ENCODE measurements at regions not wholly inside any gene's neighbourhood (a gene's known extent, or its start where the extent isn't known, plus 50 kb on each side); places are given as distances from the start of the nearest gene placed in this dataset.

DNA sequence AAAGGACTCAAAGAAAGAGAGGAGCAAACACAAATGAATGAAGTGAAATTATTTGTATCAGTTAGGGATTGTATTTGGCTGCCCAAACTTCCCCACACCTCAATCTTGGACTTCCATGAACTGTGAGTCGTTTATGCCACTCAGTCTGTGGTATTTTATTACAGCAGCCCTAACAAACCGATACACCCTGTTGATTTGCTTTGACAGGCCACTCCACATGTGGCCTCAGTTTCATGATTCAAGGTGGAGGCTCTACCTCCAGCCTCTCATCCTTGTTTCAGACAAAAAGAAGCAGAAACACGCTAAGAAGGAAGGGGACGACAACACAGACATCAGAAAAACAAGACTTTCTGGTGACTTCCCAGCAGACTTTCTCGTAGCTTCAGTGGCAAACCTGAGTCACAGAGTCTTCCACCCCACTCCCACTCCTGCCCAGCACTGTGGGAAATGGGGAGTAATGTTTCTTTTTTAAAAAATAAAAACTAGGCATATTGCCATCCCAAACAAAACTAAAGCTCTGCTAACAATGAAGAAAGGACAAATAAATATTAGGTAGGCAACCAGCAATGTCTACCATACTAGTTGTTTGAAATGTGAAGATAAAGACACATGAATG, 52.2 kb upstream of the ABCA1 start:
- Histone ChIP-seq H3K9me3 (no peaks in the 10 kb centered on the region), H3K4me1 (peaks cover 0 to 32% (median 0%) of the 10 kb centered on the region in 3 donors), H3K4me3 (no peak overlapping the region), H3K36me3 (no peaks in the 10 kb centered on the region), H3K27me3 (no peaks in the 10 kb centered on the region), H3K27ac (no peak overlapping the region)
- intact Hi-C loops (cut with DNase I) = loop anchor here (10.0 kb wide), 1 partner anchor 85 kb away; no protein-coding TSS in a partner anchor
- WGBS, 2 donors = 52 to 74% methylated on average over 4 to 5 of the region's 5 CpGs
- TF ChIP-seq, protein P1, sequence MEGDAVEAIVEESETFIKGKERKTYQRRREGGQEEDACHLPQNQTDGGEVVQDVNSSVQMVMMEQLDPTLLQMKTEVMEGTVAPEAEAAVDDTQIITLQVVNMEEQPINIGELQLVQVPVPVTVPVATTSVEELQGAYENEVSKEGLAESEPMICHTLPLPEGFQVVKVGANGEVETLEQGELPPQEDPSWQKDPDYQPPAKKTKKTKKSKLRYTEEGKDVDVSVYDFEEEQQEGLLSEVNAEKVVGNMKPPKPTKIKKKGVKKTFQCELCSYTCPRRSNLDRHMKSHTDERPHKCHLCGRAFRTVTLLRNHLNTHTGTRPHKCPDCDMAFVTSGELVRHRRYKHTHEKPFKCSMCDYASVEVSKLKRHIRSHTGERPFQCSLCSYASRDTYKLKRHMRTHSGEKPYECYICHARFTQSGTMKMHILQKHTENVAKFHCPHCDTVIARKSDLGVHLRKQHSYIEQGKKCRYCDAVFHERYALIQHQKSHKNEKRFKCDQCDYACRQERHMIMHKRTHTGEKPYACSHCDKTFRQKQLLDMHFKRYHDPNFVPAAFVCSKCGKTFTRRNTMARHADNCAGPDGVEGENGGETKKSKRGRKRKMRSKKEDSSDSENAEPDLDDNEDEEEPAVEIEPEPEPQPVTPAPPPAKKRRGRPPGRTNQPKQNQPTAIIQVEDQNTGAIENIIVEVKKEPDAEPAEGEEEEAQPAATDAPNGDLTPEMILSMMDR (IDR thresholded peaks at IDR 0.05) = no peak
- TF ChIP-seq POLR2A (IDR thresholded peaks at IDR 0.05) = no peak
- DNase-seq = no peak

DNA sequence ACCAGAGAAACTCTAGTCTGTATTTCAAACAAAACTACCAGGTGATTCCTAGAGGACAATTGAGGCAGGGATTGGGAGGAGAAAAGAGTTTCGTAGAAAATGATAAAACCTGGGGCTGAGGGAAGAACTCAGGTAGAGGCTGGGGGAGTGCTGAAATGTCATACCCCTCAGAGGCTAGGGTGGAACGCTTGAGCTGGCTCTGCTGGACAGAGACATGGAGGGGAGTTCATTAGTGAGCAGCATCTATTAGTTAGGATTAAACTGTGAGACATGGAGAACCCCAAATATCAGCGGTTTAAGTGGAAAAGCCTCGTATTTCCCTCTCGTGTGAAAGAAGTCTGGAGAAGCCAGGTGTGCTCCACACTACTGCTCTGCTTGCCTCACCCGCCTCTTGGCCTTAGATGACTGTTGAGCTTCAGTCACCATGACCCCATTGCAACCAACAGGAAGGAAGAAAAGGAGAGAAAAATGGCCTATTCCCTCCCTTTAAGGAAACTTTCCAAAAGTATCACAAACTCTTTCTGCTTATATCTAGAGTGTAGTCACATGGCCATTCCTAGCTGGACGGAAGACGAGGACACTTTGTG, 53.7 kb upstream of the ABCA1 start:
- no peak for TF ChIP-seq POLR2A (IDR thresholded peaks at IDR 0.05)
- TF ChIP-seq, protein P1 (IDR thresholded peaks at IDR 0.05) = no peak
- intact Hi-C loops (cut with DNase I) = loop anchor here (10.0 kb wide), 1 partner anchor 83 kb away; no protein-coding TSS in a partner anchor
- H3K4me3 ChIP-seq = no peak overlapping the region
- H3K27ac ChIP-seq = no peak overlapping the region
- no peaks in the 10 kb centered on the region for H3K36me3 ChIP-seq
- no peak for DNase-seq
- WGBS, 2 donors = 93 to 94% methylated on average over 7 to 8 of the region's 8 CpGs
- no peaks in the 10 kb centered on the region for H3K9me3 ChIP-seq
- peaks cover 0 to 30% (median 0%) of the 10 kb centered on the region in 3 donors for H3K4me1 ChIP-seq
- H3K27me3 ChIP-seq = no peaks in the 10 kb centered on the region

DNA sequence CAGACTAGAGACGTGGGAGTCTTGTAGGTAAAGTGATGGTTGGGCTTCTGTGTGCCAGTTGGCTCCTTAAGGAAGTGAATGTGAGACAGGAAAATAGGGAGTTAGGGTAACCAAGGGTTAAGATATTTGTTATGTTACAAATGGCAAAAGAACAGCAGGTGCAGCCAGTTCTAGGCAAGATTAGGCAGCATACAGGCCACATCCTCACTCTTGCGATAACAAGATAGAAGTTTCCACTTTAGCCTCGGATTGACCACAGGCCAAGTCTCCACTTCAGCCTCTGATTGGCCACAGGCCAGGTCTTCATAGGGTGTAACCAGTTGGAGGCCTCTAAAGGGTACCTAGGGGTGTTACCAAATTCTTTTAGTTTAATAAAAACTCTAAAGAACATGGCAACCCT, 54.6 kb upstream of the ABCA1 start:
- Histone ChIP-seq H3K4me1 (peaks cover 0 to 21% (median 0%) of the 10 kb centered on the region in 3 donors), H3K4me3 (no peak overlapping the region), H3K36me3 (no peaks in the 10 kb centered on the region), H3K27ac (peak overlapping the region in 2 of 4 donors; percentile 42 to 53), H3K27me3 (no peaks in the 10 kb centered on the region), H3K9me3 (no peaks in the 10 kb centered on the region)
- no peak for TF ChIP-seq POLR2A (IDR thresholded peaks at IDR 0.05)
- TF ChIP-seq, protein P1 (IDR thresholded peaks at IDR 0.05) = no peak
- intact Hi-C loops (cut with DNase I) = loop anchor here (10.0 kb wide), 1 partner anchor 82 kb away; no protein-coding TSS in a partner anchor
- 73 to 89% methylated on average over 3 of the region's 3 CpGs for WGBS, 2 donors
- DNase-seq = no peak

DNA sequence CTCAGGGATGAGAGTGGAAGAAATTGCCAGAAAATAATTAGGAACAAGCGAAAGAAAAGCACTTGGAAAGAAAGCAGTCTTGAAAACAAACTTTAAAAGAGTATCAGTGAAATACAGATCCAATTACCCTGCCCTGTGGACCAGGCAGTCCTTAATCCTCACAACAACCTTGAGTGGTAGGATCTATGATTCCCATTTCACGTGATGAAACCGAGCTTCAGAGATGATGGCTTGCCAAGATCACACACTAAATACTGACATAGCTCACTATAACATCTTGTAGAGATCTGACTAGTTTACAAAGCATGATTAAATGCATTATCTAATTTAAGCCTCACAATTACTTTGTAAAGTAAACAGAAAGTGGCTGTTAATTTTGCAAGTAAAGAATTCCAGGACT, 55.5 kb upstream of the ABCA1 start:
- TF ChIP-seq, protein P1 (IDR thresholded peaks at IDR 0.05) = no peak
- TF ChIP-seq POLR2A (IDR thresholded peaks at IDR 0.05) = no peak
- intact Hi-C loops (cut with DNase I) = loop anchor here (10.0 kb wide), 1 partner anchor 81 kb away; no protein-coding TSS in a partner anchor
- Histone ChIP-seq H3K27me3 (no peaks in the 10 kb centered on the region), H3K27ac (peak overlapping the region in 2 of 4 donors; percentile 42 to 53), H3K4me3 (no peak overlapping the region), H3K9me3 (no peaks in the 10 kb centered on the region), H3K4me1 (peaks cover 0 to 12% (median 0%) of the 10 kb centered on the region in 3 donors), H3K36me3 (no peaks in the 10 kb centered on the region)
- 52 to 72% methylated on average over 3 of the region's 3 CpGs for WGBS, 2 donors
- DNase-seq = no peak

DNA sequence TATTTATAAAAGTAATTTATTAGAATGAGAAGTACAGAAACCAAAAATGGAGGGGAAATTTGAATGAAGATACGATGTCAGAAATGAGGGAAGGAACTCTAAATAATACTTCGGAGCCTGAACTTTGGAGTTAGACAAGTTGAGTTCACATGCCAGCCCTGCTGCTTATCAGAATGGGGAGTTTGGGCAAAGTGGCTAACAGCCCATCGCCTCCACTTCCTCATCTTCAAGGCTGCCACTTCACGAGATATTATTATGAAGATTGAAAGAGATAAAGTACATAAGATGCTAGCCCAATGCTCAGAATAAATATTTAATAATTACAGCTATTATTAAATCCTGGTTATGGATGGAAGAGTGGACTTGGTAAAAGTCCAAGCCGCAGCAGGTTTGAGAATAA, 56.2 kb upstream of the ABCA1 start:
- 49 to 66% methylated on average over 5 of the region's 5 CpGs for WGBS, 2 donors
- Histone ChIP-seq H3K27ac (peak overlapping the region in 1 of 4 donors; percentile 42), H3K27me3 (no peaks in the 10 kb centered on the region), H3K9me3 (no peaks in the 10 kb centered on the region), H3K4me3 (no peak overlapping the region), H3K4me1 (peaks cover 0 to 12% (median 0%) of the 10 kb centered on the region in 3 donors), H3K36me3 (no peaks in the 10 kb centered on the region)
- intact Hi-C loops (cut with DNase I) = loop anchor here (10.0 kb wide), 1 partner anchor 81 kb away; no protein-coding TSS in a partner anchor
- no peak for TF ChIP-seq POLR2A (IDR thresholded peaks at IDR 0.05)
- DNase-seq = no peak
